ENCODE measurements at regions not wholly inside any gene's neighbourhood (a gene's known extent, or its start where the extent isn't known, plus 50 kb on each side); places are given as distances from the start of the nearest gene placed in this dataset.
"Not testable (repeated sequence)": the region's sequence is repeated elsewhere in the genome, so short reads cannot be mapped to it uniquely, and the experiment has no call there.

DNA sequence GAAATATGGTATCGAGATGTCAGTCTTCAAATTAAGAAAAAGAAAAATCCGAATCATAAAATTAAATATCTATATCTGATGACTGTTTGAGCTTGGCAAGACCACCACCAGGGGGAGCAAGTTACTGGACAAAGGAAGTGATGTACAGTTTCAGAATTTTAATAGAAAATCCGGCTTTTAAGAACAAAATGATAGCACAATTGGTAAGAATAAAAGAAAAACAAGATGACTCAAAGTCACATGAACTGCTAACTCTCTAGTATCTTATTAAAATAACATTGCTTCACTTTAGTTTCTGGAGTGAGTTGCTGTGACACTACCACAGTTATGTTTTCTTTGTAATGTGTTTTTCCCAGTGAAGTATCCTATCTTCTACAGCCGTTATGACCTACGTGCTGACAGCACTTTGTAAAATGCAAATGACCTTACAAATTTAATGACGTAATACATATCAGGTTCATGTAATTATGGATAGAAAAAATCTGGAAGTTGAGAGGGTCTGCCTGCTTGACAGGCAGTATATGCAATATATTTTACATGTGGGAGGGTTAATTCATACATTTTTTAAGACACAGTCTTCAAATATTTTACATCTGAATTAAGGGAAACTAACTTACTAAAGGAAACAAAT is 405.3 kb upstream of the HS3ST5 start:
- peak; percentile 53 for DNase-seq

DNA sequence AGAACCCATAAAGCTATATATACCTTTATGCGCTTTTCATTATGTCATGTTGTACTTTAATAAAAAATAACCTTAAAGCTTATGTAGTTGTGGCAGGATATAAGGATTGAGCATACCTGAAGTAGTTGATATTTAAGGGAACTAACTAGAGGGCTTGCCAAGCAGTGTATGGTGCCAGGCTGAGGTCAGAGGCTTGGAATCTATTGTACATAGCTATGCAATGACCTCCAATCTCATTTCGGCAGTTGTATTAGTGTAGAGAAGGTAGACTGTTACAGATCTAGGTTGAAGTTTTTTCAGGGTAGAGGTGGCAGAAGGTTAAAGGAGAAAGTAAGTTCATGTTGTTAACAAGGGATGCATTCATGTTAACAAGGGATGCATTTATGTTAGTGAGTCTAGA is 397.7 kb upstream of the HS3ST5 start:
- DNase-seq = no peak

DNA sequence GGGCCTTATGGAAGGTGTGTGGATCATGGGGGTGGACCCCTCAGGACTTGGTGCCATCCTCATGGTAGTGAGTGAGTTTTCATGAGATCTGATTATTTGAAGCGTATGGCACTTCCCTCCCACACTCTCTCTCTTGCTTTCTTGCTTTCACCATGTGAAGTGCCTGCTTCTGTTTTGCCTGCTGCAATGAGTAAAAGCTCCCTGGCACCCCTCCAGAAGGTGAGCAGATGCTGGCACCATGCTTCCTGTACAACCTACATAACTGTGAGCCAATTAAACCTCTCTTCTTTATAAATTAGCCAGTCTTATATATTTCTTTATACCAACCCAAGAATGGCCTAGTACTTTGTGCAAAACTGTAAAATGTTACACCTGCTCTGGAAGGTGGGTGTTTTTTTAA is 396.8 kb upstream of the HS3ST5 start:
- no peak for DNase-seq

DNA sequence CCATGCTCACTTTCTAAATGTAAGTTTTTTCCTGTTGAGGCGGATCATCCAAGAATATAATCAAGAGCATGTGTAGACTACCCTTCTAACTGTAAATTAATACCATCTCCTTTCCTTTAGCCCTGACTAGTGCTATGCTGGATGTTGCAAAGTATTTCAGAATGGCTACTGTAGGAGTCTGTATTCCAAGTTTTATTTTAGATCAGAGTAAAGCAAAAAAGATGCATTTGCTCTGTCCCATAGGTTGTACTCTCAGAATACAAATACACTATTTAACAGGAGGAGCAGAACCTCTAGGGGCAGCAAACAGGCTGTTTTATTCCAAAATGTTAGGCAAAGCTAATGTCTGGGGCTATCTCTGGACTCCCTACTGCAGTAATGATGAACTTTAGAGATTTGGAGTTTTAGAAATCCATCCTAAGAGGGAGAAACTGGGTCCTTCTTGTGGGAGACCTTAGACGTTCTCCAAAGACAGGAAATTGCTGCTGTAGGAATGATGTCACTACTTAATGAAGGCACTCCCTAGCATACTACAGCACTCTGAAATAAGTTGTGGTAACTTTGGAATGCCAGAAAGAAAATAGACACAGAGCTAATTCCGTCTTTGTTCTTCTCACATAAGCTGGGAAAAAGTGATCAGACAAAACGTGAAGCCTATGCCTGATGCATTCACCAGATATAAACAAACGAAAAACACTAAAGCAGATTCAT is 392.4 kb upstream of the HS3ST5 start:
- no peak for DNase-seq

DNA sequence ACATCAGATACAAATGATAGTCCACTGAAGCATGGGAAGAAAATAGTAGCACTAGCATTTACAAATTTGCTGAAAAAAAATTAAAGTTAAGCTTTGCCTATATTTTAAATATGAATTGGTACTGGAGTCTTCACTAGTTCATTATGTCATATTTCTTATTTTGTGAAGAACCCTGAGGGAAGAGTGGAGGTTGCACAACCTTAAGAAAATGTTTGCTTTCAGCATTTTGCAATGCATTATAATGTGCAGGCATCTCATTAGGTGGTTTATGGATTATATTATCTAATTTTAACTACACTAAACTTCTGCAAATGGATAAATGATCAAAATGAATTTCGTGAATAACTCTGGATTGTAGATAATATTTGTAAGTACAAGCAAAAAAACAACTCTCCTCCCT is 390.8 kb upstream of the HS3ST5 start:
- no peak for DNase-seq

DNA sequence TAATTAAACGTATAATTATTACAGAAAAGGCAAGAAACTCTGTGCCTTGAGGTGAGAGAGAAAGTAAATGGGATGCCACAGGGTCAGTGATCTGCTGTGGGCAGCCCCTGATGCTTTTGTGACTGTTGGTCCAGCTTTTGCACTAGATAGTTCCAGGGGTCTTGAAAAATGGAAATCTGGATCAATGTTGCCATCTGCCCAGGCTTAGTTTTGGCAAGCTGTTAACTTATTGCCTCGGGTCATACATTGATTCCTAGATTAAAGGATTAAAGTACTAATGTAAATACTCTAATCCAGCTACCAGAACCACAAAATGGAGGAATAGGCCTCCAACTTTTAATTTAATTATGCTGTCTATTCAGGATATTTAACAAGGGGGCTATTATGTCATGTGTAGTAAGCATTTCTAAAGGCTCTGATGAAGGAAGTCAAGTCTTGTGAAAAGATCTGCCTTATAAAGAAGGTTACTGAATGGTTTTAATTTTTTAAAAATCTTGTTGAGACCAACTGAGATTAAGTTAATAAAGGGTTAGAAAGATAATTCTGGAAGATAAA is 376.0 kb upstream of the HS3ST5 start:
- no peak for DNase-seq

DNA sequence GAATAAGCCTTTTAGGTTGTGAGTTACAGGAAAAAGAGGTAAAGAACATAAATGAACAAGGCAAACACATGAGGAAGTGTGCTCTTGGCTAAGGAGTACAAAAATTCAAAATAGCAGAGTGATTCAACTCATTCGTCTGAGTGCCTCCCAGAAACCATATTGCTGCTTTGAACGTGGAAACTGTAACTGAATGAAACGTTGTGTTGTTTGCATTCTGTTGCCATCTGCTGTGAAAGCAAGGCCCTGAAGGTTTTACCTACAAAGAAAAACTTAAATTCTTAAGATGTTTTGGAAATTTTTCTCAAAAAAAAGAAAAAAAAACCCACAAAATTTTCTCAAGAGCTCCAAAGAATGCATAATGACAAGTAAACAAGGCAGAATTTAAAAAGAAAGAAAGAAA is 375.4 kb upstream of the HS3ST5 start:
- DNase-seq = no peak

DNA sequence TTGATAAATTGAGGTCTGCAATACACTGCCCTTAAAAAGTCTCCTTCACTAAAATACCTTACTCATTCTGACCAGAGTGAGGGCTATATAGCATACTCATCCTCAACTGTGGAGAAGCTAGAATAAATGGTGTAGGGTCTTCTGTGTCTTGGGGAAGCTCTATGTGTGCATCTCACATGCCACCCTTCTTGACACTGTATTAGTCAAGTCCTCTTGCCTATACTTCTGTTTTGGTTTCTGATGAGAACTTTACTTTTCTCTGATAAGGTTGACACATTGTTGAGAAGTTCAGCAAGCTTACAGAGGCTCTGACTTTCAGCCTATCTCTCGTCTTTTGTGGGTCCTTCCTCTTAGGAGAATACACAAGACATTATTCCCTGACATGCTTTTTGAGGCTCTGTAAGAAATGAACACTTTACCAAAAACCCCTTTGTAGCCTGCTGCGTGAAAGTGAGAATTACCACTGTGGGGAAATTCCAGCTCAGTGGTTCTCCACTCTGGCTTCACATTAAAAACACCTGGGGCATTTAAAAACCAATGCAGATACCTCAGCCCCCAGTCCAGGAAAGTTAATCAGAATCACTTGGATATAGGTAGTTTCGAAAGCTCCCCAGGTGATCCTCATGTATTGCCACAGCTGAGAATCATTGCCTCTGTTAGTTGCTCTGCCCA is 372.1 kb upstream of the HS3ST5 start:
- DNase-seq = no peak

DNA sequence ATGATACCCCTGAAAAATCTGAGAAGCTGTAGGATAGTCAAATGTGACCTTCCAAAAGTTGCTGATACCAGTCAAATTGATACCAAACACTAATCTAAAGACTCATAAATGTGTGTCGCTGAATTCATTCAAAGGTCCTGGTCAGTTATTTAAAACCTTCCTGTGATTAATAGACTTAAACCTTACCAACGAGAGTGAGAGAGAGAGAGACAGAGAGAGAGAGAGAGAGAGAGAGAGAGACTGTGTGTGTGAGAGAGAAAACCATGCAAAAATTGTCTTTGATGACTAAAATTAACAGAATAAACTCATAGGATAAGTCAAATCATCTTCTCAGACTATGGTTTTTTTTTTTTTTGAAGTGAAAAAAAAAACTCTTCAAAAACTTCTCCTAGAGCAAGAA is 370.9 kb upstream of the HS3ST5 start:
- DNase-seq = no peak

DNA sequence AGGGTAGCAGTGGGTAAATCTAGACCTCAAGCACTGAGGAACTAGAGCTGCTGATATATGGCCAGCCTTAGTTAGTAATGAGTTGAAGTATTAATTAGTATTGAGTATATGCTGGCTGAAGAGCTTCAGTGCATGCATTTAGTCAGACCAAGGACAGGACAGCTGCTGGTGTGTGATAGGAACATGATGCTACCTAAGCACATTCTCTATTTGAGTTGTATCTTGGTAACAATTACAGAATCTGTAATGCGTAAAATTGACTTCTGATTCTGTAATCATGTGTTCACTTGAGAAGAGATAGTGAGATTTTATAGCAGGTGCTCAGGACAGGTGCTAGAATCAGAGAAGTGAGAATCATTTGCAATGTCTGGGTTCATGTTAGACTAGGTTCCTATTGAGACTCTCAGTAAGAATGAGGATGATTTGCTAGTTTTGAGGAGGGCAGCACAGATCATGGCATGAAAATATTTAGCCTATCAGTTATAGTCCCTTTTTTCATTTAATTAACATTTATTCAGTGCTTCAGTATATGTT is 369.4 kb upstream of the HS3ST5 start:
- no peak for DNase-seq

DNA sequence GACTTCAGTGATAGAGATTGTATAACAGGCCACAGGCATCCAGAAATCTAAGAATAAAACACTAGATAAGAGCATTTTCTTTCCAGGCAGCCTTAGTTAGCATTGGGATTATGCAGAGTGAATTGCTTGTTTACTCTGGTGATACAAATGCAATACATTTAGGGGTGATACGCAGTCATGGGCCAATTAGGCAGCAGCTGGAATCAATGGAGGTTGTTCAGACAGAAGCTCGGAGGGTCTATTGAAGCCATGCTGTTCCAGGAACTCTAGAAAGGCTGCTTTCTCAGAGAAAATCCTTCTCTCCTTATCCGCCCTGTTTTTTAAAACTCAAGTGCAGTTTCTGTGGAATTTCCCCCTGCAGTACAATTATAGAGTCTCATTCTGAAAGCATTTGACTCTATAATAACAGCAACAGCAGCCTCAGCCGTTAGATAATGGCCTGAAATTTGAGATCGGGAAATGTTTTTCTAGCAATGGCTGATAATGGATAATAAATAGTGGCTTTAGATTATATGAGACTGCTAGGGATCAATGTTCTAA is 364.3 kb upstream of the HS3ST5 start:
- DNase-seq = no peak

DNA sequence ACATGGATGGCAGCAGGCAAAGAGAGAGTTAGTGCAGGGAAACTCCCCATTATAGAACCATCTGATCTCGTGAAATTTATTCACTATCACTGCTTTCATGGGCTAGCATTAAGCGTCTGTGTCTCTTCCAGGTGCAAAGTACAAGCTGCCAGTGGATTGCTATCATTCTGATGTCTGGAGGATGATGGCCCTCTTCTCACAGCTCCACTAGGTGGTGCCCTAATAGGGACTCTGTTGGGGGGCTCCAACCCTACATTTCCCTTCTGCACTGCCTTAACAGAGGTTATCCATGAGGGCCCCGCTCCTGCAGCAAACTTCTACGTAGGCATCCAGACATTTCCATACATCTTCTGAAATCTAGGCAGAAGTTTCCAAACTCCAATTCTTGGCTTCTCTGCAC is 347.8 kb upstream of the HS3ST5 start:
- no peak for DNase-seq

DNA sequence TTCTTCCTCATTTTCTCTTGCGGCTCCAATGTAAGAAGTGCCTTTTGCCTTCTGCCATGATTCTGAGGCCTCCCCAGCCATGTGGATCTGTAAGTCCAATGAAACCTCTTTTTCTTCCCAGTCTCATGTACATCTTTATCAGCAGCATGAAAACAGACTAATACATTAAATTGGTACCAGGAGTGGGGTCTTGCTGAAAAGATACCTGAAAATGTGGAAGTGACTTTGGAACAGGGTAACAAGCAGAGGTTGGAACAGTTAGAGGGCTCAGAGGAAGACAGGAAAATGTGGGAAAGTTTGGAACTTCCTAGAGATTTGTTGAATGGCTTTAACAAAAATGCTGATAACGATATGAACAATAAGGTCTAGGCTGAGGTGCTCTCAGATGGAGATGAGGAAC is 316.7 kb upstream of the HS3ST5 start:
- DNase-seq = no peak

DNA sequence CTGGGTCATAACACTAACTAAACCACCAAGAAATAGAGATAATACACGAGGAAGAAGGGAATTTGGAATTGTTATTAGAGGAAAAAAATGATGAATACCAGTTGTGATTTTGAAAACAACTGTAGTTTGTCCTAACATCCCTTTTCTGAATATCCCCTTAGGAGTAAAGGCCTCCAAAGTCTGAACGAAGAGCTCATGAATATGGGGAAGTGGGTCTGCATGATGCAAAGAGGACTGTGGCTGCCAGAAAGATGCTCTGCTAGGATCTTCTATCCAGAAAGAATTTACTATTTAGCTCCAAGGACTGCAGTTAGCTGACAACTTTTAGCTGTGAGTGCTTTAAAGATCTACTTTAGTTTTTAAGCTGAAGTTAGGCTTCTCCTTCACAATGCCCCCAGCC is 308.8 kb upstream of the HS3ST5 start:
- no peak for DNase-seq

DNA sequence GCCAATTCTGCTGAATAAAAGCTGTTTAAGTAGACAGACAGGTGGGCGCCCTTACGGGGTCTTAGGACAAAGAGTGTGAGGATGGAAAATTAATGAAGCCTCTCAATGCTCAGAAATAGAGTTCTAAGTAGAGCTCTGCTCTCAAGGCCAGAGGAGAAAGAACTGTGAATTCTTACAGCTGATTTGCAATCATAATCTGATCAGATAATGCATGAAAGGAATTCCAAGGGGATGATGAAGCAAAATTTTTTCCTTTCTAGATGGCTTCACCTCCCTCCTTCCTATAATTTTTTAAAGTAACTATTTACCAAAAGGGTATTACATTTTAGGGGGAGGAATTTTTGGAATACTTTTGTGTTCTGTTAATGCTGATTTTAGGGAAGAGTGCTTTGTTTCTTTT is 308.1 kb upstream of the HS3ST5 start:
- DNase-seq = no peak

DNA sequence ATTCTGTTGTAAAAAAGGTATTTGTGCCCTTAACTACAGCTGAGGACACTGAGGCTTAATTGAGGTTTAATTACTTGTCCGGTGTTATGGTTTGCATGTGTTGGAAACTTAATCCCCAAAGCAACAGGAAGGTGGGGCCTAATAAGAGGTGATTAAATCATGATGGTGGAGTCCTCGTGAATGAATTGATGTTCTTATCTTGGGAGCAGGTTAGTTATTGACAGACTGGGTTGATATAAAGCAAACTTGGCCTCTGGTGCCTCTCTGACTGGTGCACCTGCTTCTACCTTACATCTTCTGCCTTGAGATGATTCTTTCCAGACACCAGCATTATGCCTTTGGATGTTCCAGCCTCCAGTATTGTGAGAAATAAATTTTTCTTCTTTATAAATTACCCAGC is 306.5 kb upstream of the HS3ST5 start:
- no peak for DNase-seq

DNA sequence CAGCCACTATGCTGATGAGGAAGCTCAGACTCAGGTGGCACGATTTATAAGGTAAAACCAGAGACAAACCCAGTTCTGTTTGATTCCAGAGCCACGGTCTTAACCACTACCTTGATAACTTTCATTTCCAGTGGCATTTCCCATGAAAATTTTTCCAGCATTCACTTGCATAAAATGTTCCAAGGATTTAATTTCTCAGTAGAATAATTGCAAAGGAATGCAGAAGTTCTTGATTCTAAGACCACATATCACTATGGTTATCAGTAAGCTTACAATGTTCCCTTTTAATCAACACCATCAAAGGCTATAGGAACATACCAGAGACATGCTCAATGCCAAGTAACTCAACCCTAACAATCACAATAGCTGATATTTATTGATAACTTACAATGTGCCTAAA is 306.0 kb upstream of the HS3ST5 start:
- DNase-seq = no peak

DNA sequence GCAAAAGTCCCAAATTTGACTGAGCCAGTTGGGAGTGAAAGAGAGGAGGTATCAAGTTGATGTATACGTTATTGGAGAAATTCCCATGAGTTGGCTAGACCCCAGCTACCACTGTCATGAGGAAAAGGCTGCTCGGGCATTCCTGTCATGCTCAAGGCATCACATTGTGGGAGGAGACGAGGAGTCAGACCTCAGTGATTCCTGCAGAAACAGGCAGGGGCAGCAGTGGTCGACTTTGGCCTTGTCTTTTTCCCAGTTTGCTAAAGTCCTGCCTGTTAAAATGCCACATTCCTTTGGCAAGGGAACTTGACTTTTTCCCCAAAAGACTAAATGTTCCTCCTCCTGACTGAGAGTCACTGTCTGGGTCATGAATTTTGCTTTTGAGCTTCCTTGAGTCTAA is 295.5 kb upstream of the HS3ST5 start:
- no peak for DNase-seq

DNA sequence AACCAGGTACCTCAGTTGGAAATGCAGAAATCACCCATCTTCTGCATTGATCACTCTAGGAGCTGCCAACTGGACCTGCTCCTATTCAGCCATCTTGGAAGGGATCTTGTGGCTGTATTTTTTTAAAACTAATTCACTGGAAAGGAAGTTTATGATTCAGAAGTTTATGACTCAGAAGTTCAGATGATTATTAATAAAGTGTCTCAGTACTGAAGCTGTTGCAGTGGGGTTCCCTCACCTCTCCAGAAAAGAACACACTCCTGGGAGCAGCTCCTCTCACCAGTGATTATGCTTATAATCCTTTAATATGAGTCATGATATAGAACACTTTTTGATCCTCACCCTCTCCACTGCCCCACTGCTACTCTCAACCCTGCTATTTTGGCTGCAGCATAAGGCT is 291.2 kb upstream of the HS3ST5 start:
- DNase-seq = no peak

DNA sequence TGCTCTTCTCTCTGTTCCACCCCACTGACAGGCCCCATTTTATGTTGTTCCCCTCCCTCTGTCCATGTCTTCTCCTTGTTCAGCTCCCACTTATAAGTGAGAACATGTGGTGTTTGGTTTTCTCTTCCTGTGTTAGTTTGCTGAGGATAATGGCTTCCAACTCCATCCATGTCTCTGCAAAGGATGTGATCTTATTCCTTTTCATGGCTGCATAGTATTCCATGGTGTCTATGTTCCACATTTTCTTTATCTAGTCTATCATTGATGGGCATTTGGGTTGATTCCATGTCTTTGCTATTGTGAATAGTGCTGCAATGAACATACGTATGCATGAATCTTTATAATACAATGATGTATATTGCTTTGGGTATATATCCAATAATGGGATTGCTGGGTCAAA is 283.4 kb upstream of the HS3ST5 start:
- not testable (repeated sequence) for DNase-seq

DNA sequence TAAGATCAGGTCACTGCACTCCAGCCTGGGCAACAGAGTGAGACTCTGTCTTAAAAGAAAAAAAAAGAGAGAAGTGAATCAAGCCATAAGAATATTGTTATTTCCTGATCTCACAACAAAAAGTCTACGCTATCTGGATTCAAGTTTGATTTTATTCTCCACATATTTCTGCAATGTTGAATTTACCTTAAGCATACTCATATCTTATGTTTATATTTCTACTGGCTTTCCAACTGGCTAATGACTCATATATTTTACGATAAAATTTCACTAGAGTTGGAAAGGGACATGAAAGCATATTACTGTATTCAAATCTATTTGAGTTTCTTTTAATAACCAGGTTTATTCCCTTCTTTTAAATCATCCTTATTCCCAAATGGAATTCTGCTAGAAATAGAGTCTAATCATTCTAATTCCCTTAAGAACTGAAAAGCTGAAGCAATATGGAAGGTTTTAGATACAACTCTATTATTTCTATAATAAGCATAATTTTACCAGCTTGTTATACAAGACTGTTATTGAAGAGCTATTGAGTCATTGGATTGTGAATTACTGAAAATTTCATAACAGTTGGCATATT is 276.9 kb upstream of the HS3ST5 start:
- DNase-seq = no peak

DNA sequence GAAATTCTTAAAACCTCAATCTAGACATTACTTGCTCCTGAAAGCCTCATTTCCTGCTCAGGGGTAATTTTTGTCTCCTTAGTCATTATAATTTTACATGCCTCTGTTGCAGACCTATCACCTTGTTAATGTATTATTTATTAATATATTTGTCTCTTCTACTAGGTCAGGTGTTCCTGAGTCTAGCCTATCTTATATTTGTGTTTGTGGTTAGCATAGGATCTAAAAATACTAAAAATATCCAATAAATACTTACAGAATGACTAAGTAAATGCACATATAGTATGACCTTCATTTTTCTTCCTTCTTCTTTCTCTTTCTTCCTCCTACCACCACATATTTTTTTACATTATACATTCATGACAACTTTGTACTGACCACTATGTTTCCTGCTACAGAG is 268.9 kb upstream of the HS3ST5 start:
- no peak for DNase-seq

DNA sequence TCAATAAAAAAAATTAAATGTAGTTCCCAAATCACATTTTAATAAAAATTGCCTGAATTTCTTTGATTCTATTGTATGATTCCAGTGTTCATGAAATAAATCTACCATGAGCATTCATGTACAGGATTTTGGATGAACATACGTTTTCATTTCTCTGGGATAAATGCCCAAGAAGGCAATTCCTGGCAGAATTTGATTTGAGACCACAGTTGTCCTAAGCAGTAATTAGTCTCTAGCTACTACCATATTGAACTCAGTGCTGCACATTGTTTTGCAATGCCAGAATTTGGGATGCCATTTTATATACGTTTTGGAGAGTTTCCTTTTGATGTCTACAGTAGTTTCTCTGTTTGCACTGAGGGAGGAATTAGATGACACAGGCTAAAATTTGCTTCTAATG is 265.3 kb upstream of the HS3ST5 start:
- no peak for DNase-seq
